ENCODE measurements at regions not wholly inside any gene's neighbourhood (a gene's known extent, or its start where the extent isn't known, plus 50 kb on each side); places are given as distances from the start of the nearest gene placed in this dataset.

DNA sequence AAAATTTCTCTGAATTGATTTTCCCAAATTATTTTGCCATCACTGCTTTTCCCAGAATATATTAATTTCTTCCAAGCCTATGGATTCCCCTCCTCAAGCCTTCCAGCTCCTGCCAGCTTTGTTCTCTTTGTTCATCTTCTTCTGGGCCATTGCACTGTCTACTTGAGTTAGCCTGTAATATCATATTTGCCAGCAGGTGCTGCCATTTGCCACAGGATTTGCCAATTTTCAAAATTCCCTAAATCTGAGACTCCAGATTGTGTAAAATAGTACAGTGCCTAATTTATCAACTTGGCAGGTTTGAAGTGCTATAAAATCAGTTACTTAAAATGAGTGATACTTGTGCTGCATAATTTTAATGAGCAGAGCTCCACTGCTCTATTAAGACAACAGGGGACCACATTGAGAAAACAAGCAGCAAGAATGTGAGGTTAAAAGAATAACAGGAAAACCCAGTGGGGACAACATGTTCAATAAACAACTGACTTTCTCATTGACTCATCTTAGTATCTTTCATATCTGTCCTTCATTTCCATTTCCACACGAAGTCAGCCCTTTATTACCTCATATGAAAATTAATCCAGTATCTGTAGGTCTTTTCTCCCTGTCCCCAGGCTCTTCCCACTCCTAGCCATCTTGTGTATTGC lies 84.6 kb upstream of the CCDC196 start:
- Histone ChIP-seq H3K36me3 (ENCODE audit: insufficient read depth) (no peaks in the 10 kb centered on the region), H3K4me3 (no peak overlapping the region), H3F3A (replicated peaks; ENCODE audit: low read depth) (no peaks in the 10 kb centered on the region), H3K27ac (ENCODE audit: low read depth) (no peak overlapping the region), H3K27me3 (ENCODE audit: insufficient read depth) (no peaks in the 10 kb centered on the region), H3K9me2 (ENCODE audit: insufficient read depth) (no peaks in the 10 kb centered on the region), H3K4me1 (ENCODE audit: insufficient read depth) (no peaks in the 10 kb centered on the region), H2AFZ (no peak overlapping the region), H4K20me1 (replicated peaks; ENCODE audit: insufficient read depth) (no peaks in the 10 kb centered on the region), H3K79me2 (replicated peaks; ENCODE audit: insufficient read depth) (no peaks in the 10 kb centered on the region), H3K4me2 (no peak overlapping the region)
- Mint-ChIP-seq H3K4me3 (no peak overlapping the region), H3K4me1 (peaks cover 7% of the 10 kb centered on the region), H3K9me3 (no peaks in the 10 kb centered on the region), H3K36me3 (ENCODE audit: low read depth) (no peaks in the 10 kb centered on the region), H3K27ac (no peak overlapping the region), H3K27me3 (ENCODE audit: insufficient read depth, low read depth, poor library complexity) (no peaks in the 10 kb centered on the region)
- DNase-seq (ENCODE audit: low spot score), result no peak
- ATAC-seq, result no peak
- TF ChIP-seq, protein P1, sequence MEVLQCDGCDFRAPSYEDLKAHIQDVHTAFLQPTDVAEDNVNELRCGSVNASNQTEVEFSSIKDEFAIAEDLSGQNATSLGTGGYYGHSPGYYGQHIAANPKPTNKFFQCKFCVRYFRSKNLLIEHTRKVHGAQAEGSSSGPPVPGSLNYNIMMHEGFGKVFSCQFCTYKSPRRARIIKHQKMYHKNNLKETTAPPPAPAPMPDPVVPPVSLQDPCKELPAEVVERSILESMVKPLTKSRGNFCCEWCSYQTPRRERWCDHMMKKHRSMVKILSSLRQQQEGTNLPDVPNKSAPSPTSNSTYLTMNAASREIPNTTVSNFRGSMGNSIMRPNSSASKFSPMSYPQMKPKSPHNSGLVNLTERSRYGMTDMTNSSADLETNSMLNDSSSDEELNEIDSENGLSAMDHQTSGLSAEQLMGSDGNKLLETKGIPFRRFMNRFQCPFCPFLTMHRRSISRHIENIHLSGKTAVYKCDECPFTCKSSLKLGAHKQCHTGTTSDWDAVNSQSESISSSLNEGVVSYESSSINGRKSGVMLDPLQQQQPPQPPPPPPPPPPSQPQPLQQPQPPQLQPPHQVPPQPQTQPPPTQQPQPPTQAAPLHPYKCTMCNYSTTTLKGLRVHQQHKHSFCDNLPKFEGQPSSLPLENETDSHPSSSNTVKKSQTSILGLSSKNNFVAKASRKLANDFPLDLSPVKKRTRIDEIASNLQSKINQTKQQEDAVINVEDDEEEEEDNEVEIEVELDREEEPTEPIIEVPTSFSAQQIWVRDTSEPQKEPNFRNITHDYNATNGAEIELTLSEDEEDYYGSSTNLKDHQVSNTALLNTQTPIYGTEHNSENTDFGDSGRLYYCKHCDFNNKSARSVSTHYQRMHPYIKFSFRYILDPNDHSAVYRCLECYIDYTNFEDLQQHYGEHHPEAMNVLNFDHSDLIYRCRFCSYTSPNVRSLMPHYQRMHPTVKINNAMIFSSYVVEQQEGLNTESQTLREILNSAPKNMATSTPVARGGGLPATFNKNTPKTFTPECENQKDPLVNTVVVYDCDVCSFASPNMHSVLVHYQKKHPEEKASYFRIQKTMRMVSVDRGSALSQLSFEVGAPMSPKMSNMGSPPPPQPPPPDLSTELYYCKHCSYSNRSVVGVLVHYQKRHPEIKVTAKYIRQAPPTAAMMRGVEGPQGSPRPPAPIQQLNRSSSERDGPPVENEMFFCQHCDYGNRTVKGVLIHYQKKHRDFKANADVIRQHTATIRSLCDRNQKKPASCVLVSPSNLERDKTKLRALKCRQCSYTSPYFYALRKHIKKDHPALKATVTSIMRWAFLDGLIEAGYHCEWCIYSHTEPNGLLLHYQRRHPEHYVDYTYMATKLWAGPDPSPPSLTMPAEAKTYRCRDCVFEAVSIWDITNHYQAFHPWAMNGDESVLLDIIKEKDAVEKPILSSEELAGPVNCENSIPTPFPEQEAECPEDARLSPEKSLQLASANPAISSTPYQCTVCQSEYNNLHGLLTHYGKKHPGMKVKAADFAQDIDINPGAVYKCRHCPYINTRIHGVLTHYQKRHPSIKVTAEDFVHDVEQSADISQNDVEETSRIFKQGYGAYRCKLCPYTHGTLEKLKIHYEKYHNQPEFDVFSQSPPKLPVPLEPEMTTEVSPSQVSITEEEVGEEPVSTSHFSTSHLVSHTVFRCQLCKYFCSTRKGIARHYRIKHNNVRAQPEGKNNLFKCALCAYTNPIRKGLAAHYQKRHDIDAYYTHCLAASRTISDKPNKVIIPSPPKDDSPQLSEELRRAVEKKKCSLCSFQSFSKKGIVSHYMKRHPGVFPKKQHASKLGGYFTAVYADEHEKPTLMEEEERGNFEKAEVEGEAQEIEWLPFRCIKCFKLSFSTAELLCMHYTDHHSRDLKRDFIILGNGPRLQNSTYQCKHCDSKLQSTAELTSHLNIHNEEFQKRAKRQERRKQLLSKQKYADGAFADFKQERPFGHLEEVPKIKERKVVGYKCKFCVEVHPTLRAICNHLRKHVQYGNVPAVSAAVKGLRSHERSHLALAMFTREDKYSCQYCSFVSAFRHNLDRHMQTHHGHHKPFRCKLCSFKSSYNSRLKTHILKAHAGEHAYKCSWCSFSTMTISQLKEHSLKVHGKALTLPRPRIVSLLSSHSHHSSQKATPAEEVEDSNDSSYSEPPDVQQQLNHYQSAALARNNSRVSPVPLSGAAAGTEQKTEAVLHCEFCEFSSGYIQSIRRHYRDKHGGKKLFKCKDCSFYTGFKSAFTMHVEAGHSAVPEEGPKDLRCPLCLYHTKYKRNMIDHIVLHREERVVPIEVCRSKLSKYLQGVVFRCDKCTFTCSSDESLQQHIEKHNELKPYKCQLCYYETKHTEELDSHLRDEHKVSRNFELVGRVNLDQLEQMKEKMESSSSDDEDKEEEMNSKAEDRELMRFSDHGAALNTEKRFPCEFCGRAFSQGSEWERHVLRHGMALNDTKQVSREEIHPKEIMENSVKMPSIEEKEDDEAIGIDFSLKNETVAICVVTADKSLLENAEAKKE (CRISPR knock-in tag; IDR thresholded peaks at IDR 0.05), result no peak
- TF ChIP-seq, protein P2, sequence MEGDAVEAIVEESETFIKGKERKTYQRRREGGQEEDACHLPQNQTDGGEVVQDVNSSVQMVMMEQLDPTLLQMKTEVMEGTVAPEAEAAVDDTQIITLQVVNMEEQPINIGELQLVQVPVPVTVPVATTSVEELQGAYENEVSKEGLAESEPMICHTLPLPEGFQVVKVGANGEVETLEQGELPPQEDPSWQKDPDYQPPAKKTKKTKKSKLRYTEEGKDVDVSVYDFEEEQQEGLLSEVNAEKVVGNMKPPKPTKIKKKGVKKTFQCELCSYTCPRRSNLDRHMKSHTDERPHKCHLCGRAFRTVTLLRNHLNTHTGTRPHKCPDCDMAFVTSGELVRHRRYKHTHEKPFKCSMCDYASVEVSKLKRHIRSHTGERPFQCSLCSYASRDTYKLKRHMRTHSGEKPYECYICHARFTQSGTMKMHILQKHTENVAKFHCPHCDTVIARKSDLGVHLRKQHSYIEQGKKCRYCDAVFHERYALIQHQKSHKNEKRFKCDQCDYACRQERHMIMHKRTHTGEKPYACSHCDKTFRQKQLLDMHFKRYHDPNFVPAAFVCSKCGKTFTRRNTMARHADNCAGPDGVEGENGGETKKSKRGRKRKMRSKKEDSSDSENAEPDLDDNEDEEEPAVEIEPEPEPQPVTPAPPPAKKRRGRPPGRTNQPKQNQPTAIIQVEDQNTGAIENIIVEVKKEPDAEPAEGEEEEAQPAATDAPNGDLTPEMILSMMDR (conservative IDR thresholded peaks at IDR 0.05; ENCODE audit: low read depth in 2 of 2), result peak; percentile 40 to 43; a peak in 3 of 4 replicates

DNA sequence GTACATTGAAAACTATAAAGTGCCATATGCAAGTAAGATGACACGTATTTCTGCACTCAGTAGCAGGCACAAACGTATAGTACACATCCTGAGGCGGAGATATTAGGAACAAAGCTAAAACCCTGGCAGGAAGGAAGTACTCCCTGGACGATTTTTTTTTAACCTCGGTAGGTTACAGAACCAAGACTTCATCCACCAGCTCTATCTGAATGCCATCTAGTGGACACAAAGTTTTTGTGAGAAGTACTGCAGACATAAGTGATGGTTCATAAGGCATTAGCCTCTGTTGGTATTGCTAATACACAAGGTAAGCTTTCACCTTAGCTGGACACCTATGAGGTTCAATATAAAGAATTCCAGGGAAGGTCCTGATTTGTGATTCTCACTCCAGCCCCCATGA lies 83.0 kb upstream of the CCDC196 start:
- no peaks in the 10 kb centered on the region for H3K36me3 Mint-ChIP-seq (ENCODE audit: low read depth)
- H3K27me3 ChIP-seq (ENCODE audit: insufficient read depth), result no peaks in the 10 kb centered on the region
- TF ChIP-seq, protein P2 (conservative IDR thresholded peaks at IDR 0.05; ENCODE audit: low read depth in 2 of 2), result peak; percentile 43 to 63; a peak in 3 of 4 replicates
- no peak for TF ChIP-seq EZH2 (IDR thresholded peaks at IDR 0.05; ENCODE audit: low read depth, unreplicated experiment)
- no peak overlapping the region for H3K4me3 Mint-ChIP-seq
- no peaks in the 10 kb centered on the region for H3K79me2 ChIP-seq (replicated peaks; ENCODE audit: insufficient read depth)
- H3K27me3 Mint-ChIP-seq (ENCODE audit: insufficient read depth, low read depth, poor library complexity), result no peaks in the 10 kb centered on the region
- H3K9me2 ChIP-seq (ENCODE audit: insufficient read depth), result no peaks in the 10 kb centered on the region
- H4K20me1 ChIP-seq (replicated peaks; ENCODE audit: insufficient read depth), result no peaks in the 10 kb centered on the region
- no peak overlapping the region for H2AFZ ChIP-seq
- no peak overlapping the region for H3K27ac ChIP-seq (ENCODE audit: low read depth)
- H3K4me2 ChIP-seq, result no peak overlapping the region
- peaks cover 7% of the 10 kb centered on the region for H3K4me1 Mint-ChIP-seq
- H3K27ac Mint-ChIP-seq, result no peak overlapping the region
- ATAC-seq (peak; percentile 63), DNase-seq (ENCODE audit: low spot score) (peak; percentile 52)
- H3K36me3 ChIP-seq (ENCODE audit: insufficient read depth), result no peaks in the 10 kb centered on the region
- H3K4me1 ChIP-seq (ENCODE audit: insufficient read depth), result no peaks in the 10 kb centered on the region
- no peaks in the 10 kb centered on the region for H3K9me3 Mint-ChIP-seq
- H3K4me3 ChIP-seq, result no peak overlapping the region
- H3F3A ChIP-seq (replicated peaks; ENCODE audit: low read depth), result no peaks in the 10 kb centered on the region
